Pulmonary artery endothelial cell (primary cell): ENCODE measurements at regions not wholly inside any gene's neighbourhood (a gene's known extent, or its start where the extent isn't known, plus 50 kb on each side); places are given as distances from the start of the nearest gene placed in this dataset.
"Not testable (repeated sequence)": the region's sequence is repeated elsewhere in the genome, so short reads cannot be mapped to it uniquely, and the experiment has no call there.

Experiments
- DNase-seq: peaks from one replicate; pipeline ENCODE4 v3.0.0-alpha.2; 2011; ENCODE audit warnings: low read depth, low spot score

- DNase-seq = no peak
Observed at GRCh38 chr7:106450716-106451115, 165.9 kb upstream of the NAMPT start.

DNA sequence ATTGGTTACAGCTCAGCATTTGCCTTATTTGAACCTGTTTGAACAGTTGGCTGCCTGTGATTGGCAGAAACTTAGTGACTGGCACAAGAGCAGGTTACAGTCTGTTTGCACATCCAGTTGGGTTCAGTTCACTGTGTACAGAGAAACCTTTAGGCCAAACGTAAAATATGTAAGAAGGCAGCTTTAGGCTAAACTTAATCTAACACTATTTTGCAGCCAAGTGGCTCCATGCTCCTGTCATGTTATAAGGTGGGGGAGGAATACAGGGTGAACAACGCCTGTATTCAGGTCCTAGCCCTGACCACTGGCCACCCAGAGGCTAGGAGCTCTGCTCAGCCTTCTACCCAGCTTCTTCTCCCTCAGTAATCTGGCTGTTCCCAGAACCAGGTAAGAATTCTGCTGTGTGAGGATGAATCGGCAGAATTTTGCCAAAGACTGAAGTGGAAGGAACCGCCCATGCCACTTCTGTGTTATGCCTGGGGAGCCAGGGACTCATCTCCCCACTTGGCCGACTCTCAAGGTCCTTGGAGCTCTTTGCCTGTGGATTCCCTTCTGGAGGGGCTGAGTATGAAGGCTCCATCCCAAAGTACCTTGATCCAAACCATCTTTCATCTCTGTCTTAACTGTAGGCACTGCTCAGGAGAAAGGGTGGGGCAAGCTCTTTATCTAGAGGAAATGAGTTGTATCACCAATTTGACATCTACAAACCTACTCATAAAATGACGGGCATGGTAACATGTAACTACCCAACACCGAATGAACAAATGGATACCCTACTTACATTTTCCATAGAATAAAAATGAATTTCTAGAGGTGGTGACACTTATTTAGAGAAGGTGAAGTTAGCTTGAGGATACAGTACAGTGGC, 164.4 kb upstream of the NAMPT start:
- DNase-seq = no peak

GRCh38 chr7:106448346-106448991, 163.7 kb upstream of the NAMPT start:
- DNase-seq = no peak

DNA sequence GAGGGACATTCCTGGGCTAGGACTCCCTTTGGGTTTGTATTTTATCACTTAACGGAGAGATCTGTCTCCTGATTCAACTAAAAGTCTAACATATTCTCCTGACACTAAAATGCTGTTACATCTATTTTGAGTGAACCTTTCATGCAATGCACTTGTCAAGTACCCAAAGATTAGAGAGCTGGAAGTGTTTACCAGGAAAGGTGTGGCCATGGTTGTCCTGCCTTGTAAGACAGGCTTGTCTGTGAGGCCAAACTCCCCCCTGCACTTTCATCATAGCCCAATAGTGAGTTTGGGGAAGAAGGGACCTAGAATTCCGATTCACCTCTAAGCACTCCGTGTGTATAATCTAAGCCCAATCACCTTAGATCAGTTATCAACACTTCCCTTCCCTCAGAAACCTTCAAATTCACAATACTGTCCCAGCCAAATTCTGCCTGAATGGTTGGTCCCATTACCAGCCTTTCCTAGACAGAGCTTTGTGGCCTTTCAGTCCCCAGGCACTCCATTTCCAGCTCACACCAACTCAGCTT, 162.6 kb upstream of the NAMPT start:
- DNase-seq = no peak

DNA sequence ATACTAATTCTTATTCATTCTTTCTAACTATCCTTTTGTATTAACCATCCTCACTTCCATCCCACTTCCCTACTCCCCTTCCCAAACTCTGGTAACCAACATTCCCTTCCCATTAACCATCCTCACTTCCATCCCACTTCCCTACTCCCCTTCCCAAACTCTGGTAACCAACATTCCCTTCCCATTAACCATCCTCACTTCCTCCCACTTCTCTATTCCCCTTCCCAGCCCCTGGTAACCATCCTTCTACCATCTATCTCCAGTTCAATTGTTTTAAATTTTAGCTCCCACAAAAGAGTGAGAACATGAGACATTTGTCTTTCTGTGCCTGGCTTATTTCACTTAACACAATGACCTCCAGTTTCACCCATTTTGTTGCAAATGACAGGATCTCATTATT, 160.6 kb upstream of the NAMPT start:
- DNase-seq = not testable (repeated sequence)

- DNase-seq = no peak
Observed at GRCh38 chr7:106444068-106444655, 159.4 kb upstream of the NAMPT start.

DNA sequence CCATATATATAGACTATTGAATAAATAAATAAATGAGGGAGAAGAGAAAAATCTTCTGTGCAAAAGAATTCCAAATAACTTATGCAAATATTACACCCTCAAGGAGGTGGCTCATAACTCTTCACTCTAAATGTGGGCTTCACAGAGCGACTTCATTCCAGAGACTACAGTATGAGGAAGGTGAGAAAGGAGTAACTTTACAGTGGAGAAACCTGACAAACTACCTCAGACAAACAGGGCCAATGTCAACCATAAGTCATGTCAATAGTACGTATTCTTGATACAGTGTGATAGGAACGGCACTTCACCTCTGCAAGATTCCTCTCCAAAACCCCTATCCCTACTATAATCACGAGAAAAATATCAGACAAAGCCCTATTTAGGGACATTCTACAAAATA, 158.4 kb upstream of the NAMPT start:
- DNase-seq = no peak

DNA sequence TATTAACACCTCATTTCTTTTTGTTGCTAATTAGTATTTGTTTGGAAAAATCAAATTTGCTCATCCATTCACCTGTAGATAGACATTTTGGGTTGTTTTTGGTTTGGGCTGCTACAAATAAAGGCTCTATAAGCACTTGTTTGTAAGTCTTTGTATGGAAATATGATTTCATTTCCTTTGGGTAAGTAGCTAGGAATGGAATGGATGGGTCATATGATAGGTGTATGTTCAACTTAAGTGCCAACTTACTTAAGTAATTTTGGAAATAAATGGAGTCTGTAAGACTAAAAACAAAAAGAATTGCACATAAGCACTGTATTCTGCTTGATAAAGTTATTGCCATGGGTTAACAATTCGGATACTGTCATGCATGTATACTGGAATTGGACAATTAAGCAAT, 157.7 kb upstream of the NAMPT start:
- DNase-seq = no peak

- DNase-seq = not testable (repeated sequence)
Observed at GRCh38 chr7:106441343-106441742, 156.6 kb upstream of the NAMPT start.

DNA sequence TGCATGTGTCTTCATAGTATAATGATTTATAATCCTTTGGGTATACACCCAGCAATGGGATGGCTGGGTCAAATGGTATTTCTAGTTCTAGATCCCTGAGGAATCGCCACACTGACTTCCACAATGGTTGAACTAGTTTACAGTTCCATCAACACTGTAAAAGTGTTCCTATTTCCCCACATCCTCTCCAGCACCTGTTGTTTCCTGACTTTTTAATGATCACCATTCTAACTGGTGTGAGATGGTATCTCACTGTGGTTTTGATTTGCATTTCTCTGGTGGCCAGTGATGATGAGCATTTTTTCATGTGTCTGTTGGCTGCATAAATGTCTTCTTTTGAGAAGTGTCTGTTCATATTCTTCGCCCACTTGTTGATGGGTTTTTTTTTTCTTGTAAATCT, 152.2 kb upstream of the NAMPT start:
- not testable (repeated sequence) for DNase-seq

DNA sequence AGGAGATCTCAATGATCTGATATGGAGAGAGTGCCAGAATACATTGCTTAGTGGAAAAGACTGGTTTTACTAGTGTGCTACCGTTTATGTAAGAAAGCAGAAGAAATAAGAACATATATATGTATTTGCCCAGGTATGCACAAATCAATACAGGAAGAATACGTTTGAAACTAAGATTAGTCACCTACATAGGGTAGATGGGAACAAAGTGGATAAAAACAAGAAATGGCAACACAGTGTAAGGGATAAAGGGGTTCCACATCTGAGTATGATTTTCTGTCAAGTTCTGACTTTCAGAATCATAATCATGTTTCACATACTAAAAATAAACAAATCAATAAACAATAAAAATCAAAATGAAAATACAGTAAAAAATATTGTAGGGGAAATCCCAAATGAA, 148.6 kb upstream of the NAMPT start:
- no peak for DNase-seq

- no peak for DNase-seq
Observed at GRCh38 chr7:106430535-106431455, 146.0 kb upstream of the NAMPT start.

DNA sequence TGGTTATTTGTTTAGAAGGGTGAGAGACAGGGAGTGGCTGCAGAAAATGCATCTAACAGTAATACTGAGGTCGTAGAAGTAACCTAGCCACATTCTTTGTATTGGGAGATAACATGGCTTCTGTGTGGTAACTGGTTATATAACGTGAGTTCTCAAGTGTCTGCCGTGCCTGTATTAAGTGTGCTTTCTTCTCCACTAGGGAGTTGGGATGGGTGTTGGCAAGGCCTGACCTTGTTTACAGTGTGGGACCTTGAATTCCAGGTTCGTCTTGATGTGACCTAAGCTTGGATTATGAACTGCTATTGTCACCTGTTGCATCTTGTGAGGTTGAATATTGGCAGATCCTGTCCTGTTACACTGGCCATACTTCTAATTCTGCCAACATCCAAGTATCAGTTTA, 145.3 kb upstream of the NAMPT start:
- no peak for DNase-seq

DNA sequence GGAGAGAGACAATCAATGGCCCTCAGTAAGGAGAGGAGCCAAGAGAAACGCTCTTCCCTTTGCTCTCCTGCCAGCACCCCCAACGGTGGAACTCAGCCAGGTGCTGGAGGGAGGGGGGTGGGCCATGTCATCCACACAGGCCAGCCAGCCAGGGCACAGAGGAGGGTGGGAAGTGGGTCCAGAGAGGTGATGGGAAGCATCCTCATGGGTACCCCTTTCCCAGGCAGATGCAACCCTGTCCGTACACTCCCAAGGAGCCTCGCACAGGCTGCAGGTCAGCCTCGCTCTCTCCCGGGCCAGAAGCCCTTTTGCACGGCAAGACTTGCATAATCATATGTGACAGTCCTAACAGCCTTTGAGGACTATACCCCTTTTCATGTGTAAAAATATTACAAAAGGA, 142.0 kb upstream of the NAMPT start:
- no peak for DNase-seq

- peak; percentile 68 for DNase-seq
Observed at GRCh38 chr7:106425017-106425719, 140.4 kb upstream of the NAMPT start.

- no peak for DNase-seq
Observed at GRCh38 chr7:106424476-106425016, 139.8 kb upstream of the NAMPT start.

- no peak for DNase-seq
Observed at GRCh38 chr7:106423821-106424475, 139.2 kb upstream of the NAMPT start.

- no peak for DNase-seq
Observed at GRCh38 chr7:106423111-106423510, 138.3 kb upstream of the NAMPT start.

DNA sequence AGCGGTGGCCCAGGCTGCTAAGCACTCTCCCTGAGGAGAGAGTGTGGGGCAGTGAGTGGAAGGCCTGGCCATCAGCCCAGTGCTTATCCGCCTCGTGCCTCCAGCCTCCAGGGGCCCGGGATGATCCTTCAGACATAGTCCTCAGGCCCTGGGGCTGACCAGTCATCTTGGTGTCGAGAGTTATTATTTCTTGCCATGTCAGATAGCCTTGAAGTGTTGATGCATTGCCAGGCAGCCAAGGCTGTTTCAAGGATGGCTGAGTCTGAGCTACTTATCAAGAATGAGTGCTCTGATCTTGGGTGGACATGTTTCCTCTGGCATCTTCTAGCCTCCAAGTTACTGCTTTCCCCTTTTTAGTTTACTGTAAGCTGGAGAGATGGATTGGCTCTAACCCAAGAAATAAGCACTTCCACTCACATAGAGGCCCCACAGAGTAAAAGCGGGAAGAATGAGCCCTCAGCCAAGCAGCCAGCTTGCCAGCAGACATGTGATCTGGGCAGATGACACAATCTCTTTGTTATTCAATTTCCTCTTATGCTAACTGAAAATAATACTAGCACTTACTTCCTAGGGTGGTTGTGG, 136.5 kb upstream of the NAMPT start:
- DNase-seq = peak; percentile 82
